K562 (cell line): ENCODE measurements at regions not wholly inside any gene's neighbourhood (a gene's known extent, or its start where the extent isn't known, plus 50 kb on each side); places are given as distances from the start of the nearest gene placed in this dataset.

ENCODE experiments used
- BRF1 ChIP-seq: IDR thresholded peaks from 3 replicates; pipeline ENCODE4 v1.6.1; 2011; ENCODE audit warnings: borderline replicate concordance, mild to moderate bottlenecking; ENCODE audit not compliant: insufficient read length; ENCODE audit errors: extremely low read depth
- CTBP1 ChIP-seq: fragments of 450-650 bp; IDR thresholded peaks from 2 replicates; pipeline ENCODE4 v1.6.1; 2016; ENCODE audit warnings: borderline replicate concordance
- CXXC5 ChIP-seq: fragments of 250-450 bp; sonication (Bioruptor Pico); IDR thresholded peaks from 2 replicates; pipeline ENCODE4 v1.8.0; 2022; ENCODE audit warnings: inconsistent platforms, mild to moderate bottlenecking, moderate library complexity
- DMBX1 ChIP-seq: fragments of 250-450 bp; sonication (Bioruptor Pico); IDR thresholded peaks from 2 replicates; pipeline ENCODE4 v1.8.0; 2022; ENCODE audit warnings: inconsistent platforms, mild to moderate bottlenecking, moderate library complexity, borderline replicate concordance
- ETV6 ChIP-seq, 3 experiments: fragments of 150-350 bp in 1 of 3; sonication (generic) in 1 of 3; formaldehyde crosslinking in 1 of 3; IDR thresholded peaks; 2 replicates each; pipeline versions ENCODE4 v1.6.1 to v1.8.0; 2014 to 2022; ENCODE audit warnings: borderline replicate concordance in 2 of 3, low read depth in 2 of 3, antibody characterized with exemption in 1 of 3, low read length in 1 of 3, mild to moderate bottlenecking in 1 of 3, missing genetic modification reagents in 1 of 3
- FOXM1 ChIP-seq, 2 experiments: fragments of 450-650 bp in 1 of 2; sonication (generic) in 1 of 2; formaldehyde crosslinking in 1 of 2; IDR thresholded peaks; 2 replicates each; pipeline versions ENCODE4 v1.6.1 to v1.9.0; 2017 to 2022; ENCODE audit warnings: low read depth in 2 of 2, mild to moderate bottlenecking in 2 of 2, missing genetic modification reagents in 1 of 2, moderate library complexity in 1 of 2
- IFI16 ChIP-seq: fragments of 250-450 bp; sonication (Bioruptor Pico); IDR thresholded peaks from 2 replicates; pipeline ENCODE4 v2.1.2; 2022; ENCODE audit warnings: mild to moderate bottlenecking, inconsistent platforms
- JUND ChIP-seq, 2 experiments: IDR thresholded peaks; 2 replicates in 1 of 2; 3 replicates in 1 of 2; pipeline ENCODE4 v1.6.1; 2011; ENCODE audit warnings: borderline replicate concordance in 2 of 2, low read depth in 2 of 2, low read length in 2 of 2, improper control_type of control experiment in 1 of 2, missing biosample characterization in 1 of 2, missing genetic modification characterization in 1 of 2, missing genetic modification reagents in 1 of 2
- MAFK ChIP-seq: IDR thresholded peaks from 2 replicates; pipeline ENCODE4 v1.6.1; 2011; ENCODE audit warnings: low read length, improper control_type of control experiment
- MCM5 ChIP-seq: fragments of 450-650 bp; IDR thresholded peaks from 2 replicates; pipeline ENCODE4 v1.6.1; 2016; ENCODE audit warnings: low read depth
- TCFL5 ChIP-seq: fragments of 250-450 bp; sonication (Bioruptor Pico); conservative IDR thresholded peaks from 2 replicates; pipeline ENCODE4 v1.6.1; 2021; ENCODE audit warnings: mild to moderate bottlenecking, moderate library complexity, matching md5 sums
- WHSC1 ChIP-seq: IDR thresholded peaks from one replicate; pipeline ENCODE4 v1.6.1; 2012; ENCODE audit warnings: low read length, control low read depth, inconsistent platforms
- ZNF175 ChIP-seq: fragments of 200-800 bp; sonication (Bioruptor generic); IDR thresholded peaks from 2 replicates; pipeline ENCODE4 v1.6.1; 2016; ENCODE audit warnings: low read depth, mild to moderate bottlenecking, missing genetic modification characterization, missing compliant biosample characterization
- ZNF316 ChIP-seq: fragments of 450-650 bp; IDR thresholded peaks from 2 replicates; pipeline ENCODE4 v1.6.1; 2016
- ZNF511 ChIP-seq: sonication (generic); formaldehyde crosslinking; IDR thresholded peaks from 2 replicates; pipeline ENCODE4 v1.8.0; 2022; ENCODE audit warnings: mild to moderate bottlenecking, missing genetic modification reagents
- ZNF592 ChIP-seq: fragments of 450-650 bp; IDR thresholded peaks from 2 replicates; pipeline ENCODE4 v1.6.1; 2017; ENCODE audit warnings: antibody characterized with exemption, mild to moderate bottlenecking

DNA sequence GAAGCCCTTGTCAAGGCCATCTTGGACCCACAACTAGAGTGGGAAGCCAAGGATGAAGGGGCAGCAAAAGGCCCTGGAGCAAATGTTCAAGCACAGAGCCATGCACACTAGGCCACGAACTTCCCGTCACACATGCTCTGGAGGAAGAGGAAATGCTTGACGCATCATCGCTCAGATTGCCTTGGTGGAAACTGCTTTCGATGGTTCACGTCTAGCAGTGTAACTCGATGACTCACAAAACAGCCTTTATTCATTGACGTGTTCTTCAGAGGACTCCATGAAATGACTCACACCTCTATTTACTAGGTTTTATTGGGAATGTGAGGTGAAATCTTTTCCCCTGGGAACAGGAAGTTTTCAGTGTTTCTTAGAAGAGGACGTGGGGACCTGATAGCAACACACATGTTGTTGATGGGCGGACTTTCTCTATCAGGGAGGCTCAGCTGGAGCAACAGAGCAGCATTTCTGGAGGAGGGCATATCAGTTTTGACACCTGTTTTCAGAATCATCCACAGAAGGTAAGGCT, 79.8 kb upstream of the FLT1 start (continued):
- TF ChIP-seq ZNF511 (no peak), ZNF316 (no peak), CTBP1 (peak; percentile 87), JUND (IDR thresholded peaks at IDR 0.05; ENCODE audit: borderline replicate concordance, low read depth, low read length) (peak; percentile 94), JUND (tag; IDR thresholded peaks at IDR 0.05; ENCODE audit: borderline replicate concordance, low read depth, low read length) (peak; percentile 96; the same call in 2 of the 3 replicates), TCFL5 (CRISPR knock-in tag) (no peak), ETV6 (IDR thresholded peaks at IDR 0.05; ENCODE audit: borderline replicate concordance in 1 of 2, low read depth in 2 of 2, low read length in 1 of 2) (peak; percentile 46 to 90; a peak in 3 of 4 replicates), ETV6 (CRISPR knock-in tag; IDR thresholded peaks at IDR 0.05; ENCODE audit: borderline replicate concordance) (no peak), WHSC1 (no peak), MCM5 (no peak), FOXM1 (IDR thresholded peaks at IDR 0.05; ENCODE audit: low read depth) (peak; percentile 86), FOXM1 (CRISPR knock-in tag; IDR thresholded peaks at IDR 0.05; ENCODE audit: low read depth) (no peak), ZNF592 (peak; percentile 94), CXXC5 (CRISPR knock-in tag) (peak; percentile 84), BRF1 (no peak), ZNF175 (CRISPR knock-in tag) (peak; percentile 89), MAFK (no peak), IFI16 (CRISPR knock-in tag) (0 out of 2 replicates have a peak, but pooled peaks have one; percentile 11), DMBX1 (peak; percentile 70; the same call in 1 of the 2 replicates)
